Fibroblast of lung (primary cell): ENCODE measurements at regions not wholly inside any gene's neighbourhood (a gene's known extent, or its start where the extent isn't known, plus 50 kb on each side); places are given as distances from the start of the nearest gene placed in this dataset.

Source experiments
- CTCF ChIP-seq, 2 donors: IDR thresholded peaks in 1 of 2; conservative IDR thresholded peaks in 1 of 2; 1 replicate in 1 of 2; 2 replicates in 1 of 2; pipeline ENCODE4 v1.5.1; 2011 to 2012; ENCODE audit warnings: low read length in 2 of 2, control low read depth in 1 of 2, inconsistent platforms in 1 of 2, low read depth in 1 of 2, mild to moderate bottlenecking in 1 of 2
- EZH2 ChIP-seq: IDR thresholded peaks from 2 replicates; pipeline ENCODE4 v1.5.1; 2012; ENCODE audit warnings: low read length, control low read depth, mild to moderate bottlenecking; ENCODE audit errors: missing control alignments

DNA sequence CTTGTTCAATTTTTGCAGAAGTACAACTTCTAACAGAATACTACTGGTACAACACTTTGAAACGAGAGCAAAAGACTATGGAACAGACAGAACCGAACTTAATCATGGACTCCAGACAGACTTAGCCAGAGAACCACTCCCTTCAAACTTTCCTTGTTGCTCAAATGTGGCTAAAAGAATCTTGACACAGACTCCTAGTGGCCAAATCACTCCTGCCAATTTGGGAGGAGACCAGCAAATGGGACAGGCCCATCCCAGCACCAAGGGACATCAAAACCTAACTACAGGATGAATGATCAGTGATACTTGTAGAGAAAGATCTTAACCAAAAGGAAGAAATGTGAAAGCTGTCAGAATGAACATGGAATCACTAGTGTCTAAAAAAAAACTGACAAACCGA is 154.0 kb downstream of the MATN1 start:
- TF ChIP-seq EZH2 (no peak), CTCF (conservative IDR thresholded peaks at IDR 0.05 in 1 of 2, IDR thresholded peaks at IDR 0.05 in 1 of 2; ENCODE audit: low read depth in 1 of 2, low read length in 2 of 2) (no peak)
